Gastrocnemius medialis (tissue), 4 donors: ENCODE measurements at regions not wholly inside any gene's neighbourhood (a gene's known extent, or its start where the extent isn't known, plus 50 kb on each side); places are given as distances from the start of the nearest gene placed in this dataset.

ENCODE experiments used
- POLR2A ChIP-seq, 2 donors: fragments of 450-650 bp; IDR thresholded peaks; one replicate each; pipeline ENCODE4 v1.6.1; 2017; ENCODE audit warnings: antibody characterized with exemption in 2 of 2, mild to moderate bottlenecking in 2 of 2, moderate library complexity in 2 of 2
- TF ChIP-seq, protein P1 (sequence below), 5 experiments: fragments of 450-650 bp in 3 of 5; fragments of 200-600 bp in 2 of 5; sonication (generic) in 2 of 5; IDR thresholded peaks in 4 of 5; conservative IDR thresholded peaks in 1 of 5; 1 replicate in 4 of 5; 2 replicates in 1 of 5; pipeline ENCODE4 v1.5.1; 2016 to 2019; ENCODE audit warnings: antibody characterized with exemption in 5 of 5, mild to moderate bottlenecking in 3 of 5, moderate library complexity in 3 of 5

DNA sequence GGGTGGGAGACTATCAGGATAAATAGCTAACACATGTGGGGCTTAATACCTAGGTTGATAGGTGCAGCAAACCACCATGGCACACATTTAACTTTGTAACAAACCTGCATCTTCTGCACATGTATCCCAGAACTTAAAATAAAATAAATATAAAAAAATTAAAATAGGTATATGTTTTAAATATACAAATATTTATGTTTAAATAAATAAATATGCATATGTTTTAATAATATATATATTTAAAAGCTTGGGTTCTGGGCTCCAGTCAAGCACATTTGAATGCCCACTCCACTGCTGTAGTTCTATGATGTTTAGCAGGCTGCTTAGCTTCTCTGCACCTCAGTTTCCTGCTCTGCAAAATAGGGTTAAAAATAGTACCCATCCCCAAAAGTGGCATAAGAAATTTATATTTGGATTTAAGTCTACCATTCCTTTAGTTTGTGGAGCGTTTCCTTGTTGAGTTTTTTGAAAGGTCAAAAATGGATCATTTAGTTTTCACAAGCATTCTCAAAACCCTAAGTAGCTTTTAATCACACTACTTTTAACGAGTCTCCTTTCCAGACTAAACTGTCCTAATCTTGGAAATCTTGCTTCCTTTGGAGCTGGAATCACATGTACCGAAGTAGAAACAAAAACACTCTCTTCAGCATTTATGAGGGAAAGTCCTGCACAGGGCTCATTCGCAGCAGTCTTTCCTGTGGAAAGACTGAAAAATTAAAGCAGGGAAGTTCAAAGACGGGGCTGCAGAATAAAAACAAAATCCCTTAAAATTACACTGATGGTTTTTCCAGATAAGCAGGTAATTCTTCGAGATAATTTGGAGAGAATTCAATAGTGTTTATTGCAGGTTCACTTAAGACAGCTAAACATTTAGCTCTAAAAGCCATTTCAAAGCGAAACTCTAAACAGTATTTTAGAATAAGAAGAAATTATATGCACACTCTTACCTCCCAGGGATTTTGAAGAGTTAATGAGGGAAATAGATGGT is 111.7 kb upstream of the LYZL1 start:
- TF ChIP-seq, protein P1, sequence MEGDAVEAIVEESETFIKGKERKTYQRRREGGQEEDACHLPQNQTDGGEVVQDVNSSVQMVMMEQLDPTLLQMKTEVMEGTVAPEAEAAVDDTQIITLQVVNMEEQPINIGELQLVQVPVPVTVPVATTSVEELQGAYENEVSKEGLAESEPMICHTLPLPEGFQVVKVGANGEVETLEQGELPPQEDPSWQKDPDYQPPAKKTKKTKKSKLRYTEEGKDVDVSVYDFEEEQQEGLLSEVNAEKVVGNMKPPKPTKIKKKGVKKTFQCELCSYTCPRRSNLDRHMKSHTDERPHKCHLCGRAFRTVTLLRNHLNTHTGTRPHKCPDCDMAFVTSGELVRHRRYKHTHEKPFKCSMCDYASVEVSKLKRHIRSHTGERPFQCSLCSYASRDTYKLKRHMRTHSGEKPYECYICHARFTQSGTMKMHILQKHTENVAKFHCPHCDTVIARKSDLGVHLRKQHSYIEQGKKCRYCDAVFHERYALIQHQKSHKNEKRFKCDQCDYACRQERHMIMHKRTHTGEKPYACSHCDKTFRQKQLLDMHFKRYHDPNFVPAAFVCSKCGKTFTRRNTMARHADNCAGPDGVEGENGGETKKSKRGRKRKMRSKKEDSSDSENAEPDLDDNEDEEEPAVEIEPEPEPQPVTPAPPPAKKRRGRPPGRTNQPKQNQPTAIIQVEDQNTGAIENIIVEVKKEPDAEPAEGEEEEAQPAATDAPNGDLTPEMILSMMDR (IDR thresholded peaks at IDR 0.05 in 4 of 5, conservative IDR thresholded peaks at IDR 0.05 in 1 of 5), result no peak
- no peak for TF ChIP-seq POLR2A (IDR thresholded peaks at IDR 0.05)
